HG02840 (cell line): ENCODE measurements at regions not wholly inside any gene's neighbourhood (a gene's known extent, or its start where the extent isn't known, plus 50 kb on each side); places are given as distances from the start of the nearest gene placed in this dataset.

Experiments used
- ATAC-seq: cut with Tn5 transposase; IDR thresholded peaks from one replicate; pipeline ENCODE4 v1.9.1; 2021; ENCODE audit warnings: mild to moderate bottlenecking, moderate library complexity, moderate number of reproducible peaks; ENCODE audit not compliant: unreplicated experiment, low FRiP score

GRCh38 chr5:67619636-67620035 lies 423.0 kb upstream of the CD180 start:
- no peak for ATAC-seq

GRCh38 chr5:67619235-67619634 lies 422.6 kb upstream of the CD180 start:
- ATAC-seq, result no peak

- ATAC-seq, result no peak
Observed at GRCh38 chr5:67617051-67617450, 420.5 kb upstream of the CD180 start.

GRCh38 chr5:67612961-67613360 lies 416.4 kb upstream of the CD180 start:
- ATAC-seq, result no peak

GRCh38 chr5:67610186-67610912 lies 413.8 kb upstream of the CD180 start:
- no peak for ATAC-seq

GRCh38 chr5:67607958-67608357 lies 411.4 kb upstream of the CD180 start:
- no peak for ATAC-seq

GRCh38 chr5:67606586-67606947 lies 410.0 kb upstream of the CD180 start:
- ATAC-seq, result no peak

GRCh38 chr5:67605730-67606585 lies 409.4 kb upstream of the CD180 start:
- no peak for ATAC-seq

GRCh38 chr5:67591491-67591890 lies 394.9 kb upstream of the CD180 start:
- no peak for ATAC-seq

- no peak for ATAC-seq
Observed at GRCh38 chr5:67588389-67588788, 391.8 kb upstream of the CD180 start.

GRCh38 chr5:67581203-67581602 lies 384.6 kb upstream of the CD180 start:
- ATAC-seq, result no peak

- ATAC-seq, result no peak
Observed at GRCh38 chr5:67578011-67578410, 381.4 kb upstream of the CD180 start.

- ATAC-seq, result no peak
Observed at GRCh38 chr5:67577424-67577823, 380.8 kb upstream of the CD180 start.

GRCh38 chr5:67576112-67576511 lies 379.5 kb upstream of the CD180 start:
- ATAC-seq, result no peak

- ATAC-seq, result no peak
Observed at GRCh38 chr5:67575087-67575486, 378.5 kb upstream of the CD180 start.

GRCh38 chr5:67561151-67561932 lies 364.7 kb upstream of the CD180 start:
- no peak for ATAC-seq

GRCh38 chr5:67552773-67553172 lies 356.2 kb upstream of the CD180 start:
- no peak for ATAC-seq

GRCh38 chr5:67549947-67550346 lies 353.3 kb upstream of the CD180 start:
- no peak for ATAC-seq

GRCh38 chr5:67549296-67549618 lies 352.7 kb upstream of the CD180 start:
- ATAC-seq, result no peak

- ATAC-seq, result no peak
Observed at GRCh38 chr5:67548520-67549295, 352.1 kb upstream of the CD180 start.

GRCh38 chr5:67547682-67548081 lies 351.1 kb upstream of the CD180 start:
- ATAC-seq, result no peak
